GM18507 (cell line): ENCODE measurements at regions not wholly inside any gene's neighbourhood (a gene's known extent, or its start where the extent isn't known, plus 50 kb on each side); places are given as distances from the start of the nearest gene placed in this dataset.
"Not testable (repeated sequence)": the region's sequence is repeated elsewhere in the genome, so short reads cannot be mapped to it uniquely, and the experiment has no call there.

ENCODE experiments used
- DNase-seq: peaks from one replicate; pipeline ENCODE4 v3.0.0; 2011; ENCODE audit warnings: low read depth; ENCODE audit not compliant: insufficient read length; ENCODE audit errors: extremely low spot score
- FAIRE-seq: peaks from 2 replicates; lab custom pipeline; 2011; peaks lifted over from hg19 to GRCh38; lab: Jason Lieb, UNC

DNA sequence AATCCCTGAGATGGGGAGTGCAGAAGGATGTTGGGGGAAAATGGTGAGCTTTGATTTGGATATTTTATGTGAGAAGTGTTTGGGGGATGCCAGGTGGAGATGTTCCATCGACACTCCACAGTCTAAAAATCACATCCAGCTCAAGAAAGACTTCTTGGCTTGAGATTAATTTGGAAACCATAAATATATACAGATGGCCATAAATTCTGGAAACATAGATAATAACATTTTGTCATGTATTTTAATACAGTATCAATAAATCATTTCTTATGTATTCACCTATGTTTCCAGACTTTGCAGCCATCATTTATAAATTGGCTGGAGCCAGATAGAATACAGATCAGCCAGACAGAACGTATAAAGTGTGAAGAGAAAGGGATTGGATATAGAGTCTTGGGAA, 245.5 kb upstream of the DDHD1 start:
- FAIRE-seq (no peak), DNase-seq (no peak)

DNA sequence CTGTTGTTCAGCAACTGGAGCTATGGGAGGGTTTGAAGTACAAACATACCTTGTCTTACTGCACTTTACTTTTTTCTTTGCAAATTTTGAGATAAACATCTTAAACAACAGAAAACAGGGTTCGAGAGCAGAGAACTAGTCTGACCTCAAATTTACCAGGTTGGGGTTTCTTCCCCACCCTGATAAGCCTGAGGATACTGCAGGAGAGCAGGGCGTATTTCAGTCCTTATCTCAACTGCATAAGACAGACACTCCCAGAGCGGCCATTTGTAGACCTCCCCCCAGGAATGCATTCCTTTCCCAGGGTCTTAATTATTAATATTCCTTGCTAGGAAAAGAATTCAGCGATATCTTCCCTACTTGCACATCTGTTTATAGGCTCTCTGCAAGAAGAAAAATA, 242.1 kb upstream of the DDHD1 start:
- DNase-seq, FAIRE-seq: not testable (repeated sequence)

DNA sequence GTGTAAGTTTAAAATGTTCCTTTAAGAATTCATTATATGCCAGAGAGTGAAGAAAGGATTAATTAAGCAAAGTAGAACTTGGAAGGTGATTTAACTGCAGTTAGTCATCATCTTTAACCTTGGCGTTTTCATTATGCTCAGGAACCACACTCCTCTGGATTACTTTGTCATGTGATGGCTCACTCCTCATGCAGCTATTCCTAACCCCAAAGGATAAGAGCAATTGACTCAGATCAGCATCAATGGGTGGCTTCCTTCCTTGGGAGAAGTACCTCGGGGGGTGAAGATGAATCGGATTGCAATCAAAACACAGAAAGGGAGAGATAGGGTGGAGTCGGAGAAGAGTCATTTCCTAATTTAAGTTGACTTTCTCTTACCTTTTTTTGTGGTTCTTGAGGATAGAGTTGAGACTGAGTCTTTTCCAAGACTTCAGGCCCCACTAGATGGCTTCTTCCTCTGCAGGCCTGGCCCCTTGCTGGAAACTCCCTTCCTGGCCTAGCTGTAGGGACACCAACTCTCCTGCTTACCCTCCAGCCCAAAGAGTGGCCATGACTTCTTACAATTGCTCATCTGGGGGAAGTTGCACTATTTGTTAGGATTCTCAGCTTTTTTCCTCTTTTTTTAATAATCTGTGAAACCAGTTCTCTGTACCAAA, 238.6 kb upstream of the DDHD1 start:
- DNase-seq (no peak), FAIRE-seq (no peak)

DNA sequence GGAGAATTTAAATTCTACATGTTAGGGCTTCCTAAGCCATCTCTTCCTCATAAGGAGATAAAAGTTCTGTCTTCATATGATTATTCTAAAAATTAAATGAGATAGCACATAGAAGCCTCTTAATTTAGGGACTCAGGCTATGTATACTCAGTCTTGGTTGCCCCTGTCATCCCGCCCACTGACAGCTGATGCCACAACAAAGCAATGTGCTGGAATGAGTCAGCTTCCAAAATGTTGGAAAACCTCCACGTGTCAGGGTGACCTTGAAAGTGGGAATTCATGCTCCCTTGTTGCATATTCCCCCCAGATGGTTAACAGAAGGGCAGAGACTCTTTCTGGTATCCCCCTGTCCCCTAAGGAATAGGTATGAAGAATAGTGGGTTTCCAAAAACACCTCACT, 238.0 kb upstream of the DDHD1 start:
- DNase-seq (no peak), FAIRE-seq (no peak)

DNA sequence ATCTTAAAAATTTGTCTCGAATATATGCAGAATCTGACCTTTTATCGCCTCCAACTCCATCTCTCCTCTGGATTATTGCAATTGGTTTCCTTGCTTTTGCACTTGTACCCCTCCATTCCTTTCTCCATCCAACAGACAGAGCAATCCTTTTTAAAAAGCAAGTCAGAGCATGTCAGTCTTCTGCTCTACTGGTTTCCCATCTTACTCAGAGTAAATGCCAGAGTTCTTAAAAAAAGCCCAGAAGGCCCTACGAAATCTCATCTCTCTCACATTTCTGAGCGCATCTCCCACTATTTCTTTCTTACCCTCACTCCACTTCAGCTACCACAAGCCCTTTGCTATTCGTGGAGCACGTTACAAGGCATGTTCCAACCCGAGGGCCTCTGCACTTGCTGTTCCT, 236.9 kb upstream of the DDHD1 start:
- FAIRE-seq (no peak), DNase-seq (no peak)

DNA sequence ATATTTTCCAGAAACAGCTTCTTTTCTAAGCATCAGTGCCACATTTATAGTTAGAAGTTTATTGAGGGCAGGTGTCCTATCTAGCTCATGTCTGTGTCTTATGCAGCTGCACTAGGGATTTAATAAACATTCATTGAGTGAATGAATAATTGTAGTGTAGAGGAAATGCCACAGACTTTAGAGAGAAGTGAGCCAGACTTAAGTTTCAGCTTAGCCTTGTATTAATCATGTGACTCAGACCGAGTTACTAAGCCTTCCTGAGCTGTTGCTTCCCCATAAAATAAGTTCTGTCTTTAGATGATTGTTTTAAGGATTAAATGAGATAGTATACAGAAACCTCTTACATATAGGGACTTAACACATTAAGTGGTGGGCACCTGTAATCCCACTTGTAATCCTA, 236.1 kb upstream of the DDHD1 start:
- no peak for FAIRE-seq
- DNase-seq, result no peak

DNA sequence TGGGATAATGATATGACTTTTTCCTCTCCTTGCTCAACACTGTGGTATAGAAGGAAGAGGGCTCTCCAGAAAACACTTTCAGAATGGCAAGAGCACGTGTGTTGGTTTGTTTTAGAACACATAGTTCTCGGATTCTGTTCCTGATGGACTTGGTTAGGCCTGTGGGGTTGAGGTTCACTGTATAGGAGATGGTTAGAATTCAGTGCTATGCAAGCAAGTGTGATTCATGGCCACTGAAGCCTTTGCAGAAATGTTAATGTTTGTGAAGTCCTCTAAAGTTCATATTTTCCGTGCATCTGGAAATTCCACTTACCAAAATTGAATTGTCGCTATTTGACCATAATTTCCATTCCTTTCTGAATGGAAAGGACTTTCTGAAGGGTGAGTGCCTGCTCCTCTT, 233.2 kb upstream of the DDHD1 start:
- DNase-seq (no peak), FAIRE-seq (no peak)

DNA sequence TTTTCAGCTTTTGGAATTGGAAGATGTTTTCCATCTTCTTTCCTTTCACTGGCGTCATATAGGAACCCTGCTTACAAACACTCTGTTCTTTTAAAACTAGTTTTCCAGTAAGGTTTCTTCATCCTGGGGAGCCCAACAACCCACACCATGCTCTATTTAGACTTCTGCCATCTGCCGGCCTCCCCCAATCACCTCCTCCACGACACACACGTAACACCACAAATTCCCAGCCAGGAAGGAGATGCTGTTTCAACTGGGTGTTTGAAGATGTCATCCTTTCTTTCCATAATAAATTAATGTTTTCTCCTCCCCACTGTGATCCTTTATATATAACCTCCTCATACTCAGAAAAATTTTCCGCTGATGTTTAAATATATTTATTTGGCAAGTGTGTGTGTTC, 231.4 kb upstream of the DDHD1 start:
- no peak for FAIRE-seq
- no peak for DNase-seq

DNA sequence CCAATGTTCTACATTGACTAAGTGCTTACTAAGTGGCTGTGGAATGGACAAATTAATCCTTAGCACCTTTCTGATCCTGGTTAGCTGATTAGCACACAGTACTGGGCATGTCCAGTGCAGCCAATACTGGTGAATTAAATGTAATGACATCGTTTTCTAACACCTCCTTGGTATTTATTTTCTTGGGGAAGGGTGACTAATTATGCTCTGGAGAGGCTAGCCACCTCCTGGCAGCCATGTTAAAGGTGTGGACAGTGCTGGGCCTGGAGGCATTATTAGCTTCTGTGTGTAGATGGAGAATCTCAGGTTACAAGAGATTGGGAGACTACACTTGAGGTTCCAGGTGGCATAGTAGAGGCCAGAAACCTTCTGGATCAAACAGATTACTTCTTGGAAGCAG, 230.9 kb upstream of the DDHD1 start:
- no peak for FAIRE-seq
- no peak for DNase-seq

DNA sequence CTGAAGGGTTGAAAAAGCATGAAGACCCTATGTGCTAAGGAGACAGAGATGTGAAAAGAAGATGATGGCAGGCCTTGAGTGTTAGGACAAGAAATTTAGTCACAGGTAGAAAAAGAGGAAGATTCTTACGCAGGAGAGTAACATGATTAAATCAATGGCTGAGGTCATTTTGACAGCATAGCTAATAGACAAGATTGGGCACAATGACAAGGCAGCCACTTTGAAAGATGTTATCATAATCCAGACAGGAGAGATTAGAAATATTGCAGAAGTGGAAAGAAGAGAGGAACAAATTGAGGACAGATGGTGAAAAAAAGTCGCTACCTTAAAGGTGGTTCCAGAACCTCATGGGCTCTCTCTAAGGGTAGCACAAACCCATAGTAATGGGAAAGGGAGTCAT, 228.8 kb upstream of the DDHD1 start:
- no peak for DNase-seq
- no peak for FAIRE-seq

DNA sequence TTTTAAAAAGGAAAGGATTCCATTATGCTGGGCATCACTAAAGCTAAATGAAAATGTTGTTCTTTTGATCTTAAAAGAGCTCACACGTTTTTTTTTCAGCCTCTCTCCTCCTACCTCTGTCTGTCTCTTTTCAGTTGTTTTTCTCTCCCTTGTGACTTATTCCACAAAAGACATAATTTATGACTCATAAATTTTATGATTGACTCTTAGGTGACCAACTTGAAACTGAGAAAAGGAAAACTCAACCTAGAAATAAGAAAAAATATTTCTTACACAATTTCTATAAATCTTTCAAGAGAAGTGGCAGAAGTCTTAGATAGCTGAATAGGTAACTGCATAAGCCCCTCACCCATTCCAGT, 227.7 kb upstream of the DDHD1 start:
- DNase-seq, result no peak
- FAIRE-seq, result no peak

DNA sequence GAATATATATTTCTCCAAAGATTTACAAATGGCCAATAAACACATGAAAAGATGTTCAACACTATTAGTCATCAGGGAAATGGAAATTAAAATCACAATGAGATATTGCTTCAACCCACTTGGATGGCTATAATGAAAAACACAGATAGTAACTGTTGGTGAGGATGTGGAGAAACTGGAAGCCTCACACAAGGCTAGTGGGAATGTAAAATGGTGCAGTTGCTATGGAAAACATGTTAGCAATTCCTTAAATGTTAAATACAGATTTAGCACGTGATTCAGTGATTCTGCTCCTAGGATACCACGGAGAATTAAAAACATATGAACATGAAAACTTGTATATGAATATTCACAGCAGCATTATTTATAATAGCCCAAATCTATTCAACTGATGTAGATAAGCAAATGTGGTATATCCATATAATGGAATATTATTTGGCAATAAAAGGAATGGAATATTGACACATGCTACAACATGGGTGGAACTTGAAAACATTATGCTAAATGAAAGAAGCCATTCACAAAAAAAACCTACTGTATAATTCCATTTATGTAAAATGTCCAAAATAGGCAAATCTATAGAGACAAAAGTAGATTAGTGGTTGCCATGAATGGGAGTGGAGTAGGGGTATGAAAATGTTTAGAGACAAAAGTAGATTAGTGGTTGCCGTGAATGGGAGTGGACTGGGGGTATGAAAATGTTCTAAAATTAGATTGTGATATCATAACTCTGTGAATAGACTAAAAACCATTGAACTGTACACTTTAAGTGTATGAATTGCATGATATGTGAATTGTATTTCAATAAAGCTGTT, 227.1 kb upstream of the DDHD1 start:
- no peak for FAIRE-seq
- DNase-seq, result no peak

DNA sequence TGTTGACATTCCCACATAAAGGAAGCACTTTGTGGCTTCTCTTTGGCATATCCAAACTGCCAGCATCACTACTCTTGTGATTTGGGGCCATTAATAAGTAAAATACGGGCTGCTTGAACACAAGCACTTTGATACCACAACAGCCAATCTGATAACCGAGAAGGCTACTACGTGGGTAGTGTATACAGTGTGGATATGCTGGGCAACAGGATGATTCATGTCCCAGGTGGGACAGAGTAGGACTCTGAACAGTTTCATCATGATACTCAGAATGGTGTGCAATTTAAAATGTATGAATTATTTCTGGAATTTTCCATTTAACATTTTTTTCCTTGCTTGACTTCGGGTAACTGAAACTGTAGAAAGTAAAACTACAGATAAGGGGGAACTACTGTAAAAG, 225.0 kb upstream of the DDHD1 start:
- DNase-seq (no peak), FAIRE-seq (no peak)

DNA sequence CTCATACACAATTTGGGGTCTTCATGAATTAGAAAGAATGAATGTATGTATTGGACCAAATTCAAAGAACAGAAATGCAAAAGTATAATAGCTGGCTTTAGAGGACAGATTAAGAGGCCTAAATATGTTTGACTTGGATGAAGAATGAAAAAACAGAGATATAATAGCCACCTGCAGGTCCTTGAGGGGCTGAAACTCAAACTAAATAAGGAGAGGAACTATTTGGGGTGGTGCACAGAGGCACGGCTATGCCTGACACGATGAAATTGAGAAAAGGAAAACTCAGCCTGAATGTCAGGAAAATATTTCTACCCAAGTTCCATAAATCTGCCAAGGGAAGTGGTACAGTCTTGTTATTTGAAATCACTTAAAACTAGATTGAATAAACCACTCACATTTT, 222.9 kb upstream of the DDHD1 start:
- no peak for FAIRE-seq
- no peak for DNase-seq

DNA sequence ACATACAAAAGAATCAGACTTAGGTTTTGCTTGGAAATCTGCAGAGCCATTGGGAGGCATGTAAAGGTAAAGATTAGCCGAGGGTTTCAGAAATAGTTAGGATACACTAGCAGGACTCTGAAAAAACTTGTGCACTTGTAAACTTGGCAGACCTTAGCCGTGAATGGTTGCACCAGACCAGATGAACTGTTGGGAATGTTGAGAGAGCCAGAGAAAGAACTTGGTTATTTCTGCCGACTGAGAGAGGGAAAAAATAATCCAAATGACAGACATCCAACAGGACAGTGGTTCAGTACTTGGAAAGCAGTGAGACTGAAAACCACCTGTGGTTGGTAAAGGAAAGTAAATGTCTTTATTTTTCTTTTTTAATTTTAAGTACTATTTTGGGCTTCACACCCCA, 222.5 kb upstream of the DDHD1 start:
- DNase-seq (no peak), FAIRE-seq (no peak)

DNA sequence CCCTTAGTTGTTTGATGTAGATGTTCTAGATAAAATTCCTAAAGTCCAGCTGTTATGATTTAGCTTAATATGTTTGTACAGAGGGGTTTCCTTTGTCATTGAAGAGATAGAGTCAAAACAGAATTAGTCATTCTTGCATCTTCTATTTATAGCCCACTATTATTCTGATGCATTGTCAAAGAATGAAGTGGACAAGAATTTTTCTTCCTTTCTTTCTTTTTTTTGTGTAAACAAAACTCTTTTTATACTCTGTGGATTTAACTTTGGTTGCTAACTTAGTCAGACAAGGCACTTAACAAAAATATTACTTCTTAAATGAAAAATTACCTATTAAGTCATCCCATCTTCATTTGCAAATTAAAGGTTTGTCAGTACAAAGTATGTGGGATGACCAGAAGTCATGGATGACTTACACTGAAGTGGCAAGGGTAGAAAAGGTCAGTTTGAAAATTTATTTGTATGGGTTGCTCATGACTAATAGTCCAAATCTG, 215.6 kb upstream of the DDHD1 start:
- FAIRE-seq (no peak), DNase-seq (no peak)

DNA sequence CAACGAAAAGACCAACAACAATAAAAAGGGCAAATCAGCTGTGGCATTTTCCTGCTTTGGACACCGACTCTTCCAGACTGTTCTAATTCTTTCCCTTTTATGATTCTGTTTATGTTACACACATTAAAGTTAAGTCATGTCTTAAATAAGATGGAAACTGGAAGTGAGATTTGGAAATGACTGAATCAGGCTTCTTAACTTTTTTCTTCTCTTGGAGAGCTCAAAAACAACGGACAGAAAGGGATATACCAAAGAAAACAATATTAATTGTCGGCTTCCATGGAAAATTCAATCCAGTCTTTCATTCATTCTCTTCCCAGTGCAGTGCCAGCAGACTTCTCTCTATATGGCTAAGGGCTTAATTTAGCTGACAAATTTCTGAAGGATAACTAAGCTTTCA, 214.9 kb upstream of the DDHD1 start:
- no peak for DNase-seq
- no peak for FAIRE-seq

DNA sequence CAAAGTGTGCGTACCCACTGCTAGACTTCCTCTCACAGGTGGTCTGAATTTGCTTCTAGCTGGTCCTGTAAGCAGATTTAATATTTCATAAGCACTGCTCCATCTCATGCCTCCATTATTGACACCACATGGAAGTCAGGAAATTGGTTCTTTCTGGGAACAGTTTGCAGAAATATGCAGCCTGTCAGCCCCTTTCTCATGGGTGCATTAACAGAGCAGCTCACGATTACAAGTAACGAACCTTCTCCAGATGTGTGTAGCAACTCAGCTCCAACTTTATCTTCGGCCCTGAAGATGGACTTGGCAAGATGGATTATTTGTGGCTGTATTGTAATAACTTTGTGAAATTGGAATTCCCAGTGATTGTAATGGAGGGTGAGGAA, 214.5 kb upstream of the DDHD1 start:
- DNase-seq (no peak), FAIRE-seq (no peak)

DNA sequence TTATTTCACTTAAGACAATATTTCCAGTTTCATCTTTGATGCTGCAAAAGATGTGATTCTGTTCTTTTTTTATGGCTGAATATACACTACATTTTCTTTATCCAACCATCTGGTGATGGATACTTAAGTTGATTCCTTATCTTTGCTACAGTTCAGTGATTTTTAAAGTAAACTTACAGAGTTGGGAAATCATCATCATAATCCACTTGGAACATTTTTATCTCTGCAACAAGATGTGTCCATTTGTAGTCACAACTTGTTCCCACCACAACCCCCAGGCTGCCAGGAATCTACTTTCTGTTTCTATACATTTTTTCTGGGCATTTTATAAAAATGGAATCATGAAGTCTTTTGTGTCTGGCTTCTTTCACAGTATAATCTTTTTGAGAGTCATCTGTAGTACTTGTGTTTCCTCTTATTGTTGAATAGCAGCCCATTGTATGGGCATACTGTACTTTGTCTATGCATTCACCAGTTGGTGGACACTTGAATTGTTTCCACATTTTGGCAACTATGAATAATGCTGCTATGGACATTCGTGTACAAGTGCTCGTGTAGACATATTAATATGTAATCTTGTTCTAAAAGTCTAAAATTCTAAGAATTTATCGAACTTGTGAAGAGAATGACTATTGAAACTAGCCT, 212.5 kb upstream of the DDHD1 start:
- DNase-seq (no peak), FAIRE-seq (no peak)

DNA sequence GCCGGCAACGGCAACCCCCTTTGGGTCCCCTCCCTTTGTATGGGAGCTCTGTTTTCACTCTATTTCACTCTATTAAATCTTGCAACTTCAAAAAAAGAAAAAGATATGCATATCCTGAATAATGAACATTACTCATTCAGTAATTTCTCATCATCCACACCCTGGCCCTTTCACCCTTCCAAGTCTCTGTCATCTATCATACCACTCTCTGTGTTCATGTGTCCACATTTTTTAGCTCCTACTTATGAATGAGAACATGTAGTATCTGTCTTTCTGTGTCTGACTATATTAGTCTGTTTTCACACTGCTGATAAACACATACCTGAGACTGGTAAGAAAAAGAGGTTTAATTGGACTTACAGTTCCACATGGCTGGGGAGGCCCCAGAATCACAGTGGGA, 209.8 kb upstream of the DDHD1 start:
- not testable (repeated sequence) for FAIRE-seq, DNase-seq

DNA sequence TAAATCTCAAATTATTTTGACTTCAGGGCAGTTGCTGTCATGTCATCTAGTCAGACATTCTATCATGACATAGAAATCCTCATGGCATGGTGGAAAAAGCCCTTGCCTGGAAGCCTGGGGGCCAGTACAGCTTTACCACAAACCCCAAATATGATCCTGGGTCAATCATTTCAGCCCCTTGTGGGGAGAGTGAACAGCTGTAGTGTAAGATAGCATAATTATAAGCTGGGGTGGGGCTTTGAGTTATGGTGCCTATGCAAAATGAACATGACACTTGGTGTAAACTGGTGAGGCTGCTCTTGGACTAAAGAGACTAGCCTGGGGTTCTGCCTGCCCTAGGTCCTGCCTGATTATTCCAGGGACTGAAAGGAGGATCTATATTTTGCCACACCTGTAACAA, 207.7 kb upstream of the DDHD1 start:
- FAIRE-seq, result no peak

More for the DNA sequence above, 207.7 kb upstream of the DDHD1 start:
- no peak for DNase-seq
